Osteocyte (in vitro differentiated cells): ENCODE measurements at regions not wholly inside any gene's neighbourhood (a gene's known extent, or its start where the extent isn't known, plus 50 kb on each side); places are given as distances from the start of the nearest gene placed in this dataset.

ENCODE experiments used
- DNase-seq: peaks from one replicate; pipeline ENCODE4 v3.0.0; 2021; ENCODE audit warnings: mixed read lengths; ENCODE audit not compliant: unreplicated experiment; ENCODE audit errors: extremely low spot score
- H3K27ac Mint-ChIP-seq: one replicate; pipeline ENCODE4 v1.8.0; 2021; ENCODE audit warnings: mild to moderate bottlenecking, mixed read lengths; ENCODE audit not compliant: unreplicated experiment
- H3K27me3 Mint-ChIP-seq: one replicate; pipeline ENCODE4 v1.8.0; 2021; ENCODE audit warnings: mixed read lengths; ENCODE audit not compliant: unreplicated experiment
- H3K36me3 Mint-ChIP-seq: one replicate; pipeline ENCODE4 v1.8.0; 2021; ENCODE audit warnings: mixed read lengths; ENCODE audit not compliant: unreplicated experiment
- H3K4me1 Mint-ChIP-seq: one replicate; pipeline ENCODE4 v1.8.0; 2021; ENCODE audit warnings: mixed read lengths; ENCODE audit not compliant: unreplicated experiment
- H3K4me3 Mint-ChIP-seq: one replicate; pipeline ENCODE4 v1.8.0; 2021; ENCODE audit warnings: mild to moderate bottlenecking, moderate library complexity, mixed read lengths; ENCODE audit not compliant: unreplicated experiment
- H3K9me3 Mint-ChIP-seq: one replicate; pipeline ENCODE4 v1.8.0; 2021; ENCODE audit warnings: mixed read lengths; ENCODE audit not compliant: unreplicated experiment
- CTCF ChIP-seq: fragments of 200-600 bp; sonication (generic); IDR thresholded peaks from 2 replicates; pipeline ENCODE4 v1.5.0; 2021; ENCODE audit warnings: antibody characterized with exemption, mild to moderate bottlenecking, moderate library complexity

- H3K4me3 Mint-ChIP-seq = no peak overlapping the region
- no peak for TF ChIP-seq CTCF
- no peaks in the 10 kb centered on the region for H3K4me1 Mint-ChIP-seq
- H3K9me3 Mint-ChIP-seq = no peaks in the 10 kb centered on the region
- H3K27ac Mint-ChIP-seq = no peak overlapping the region
- H3K27me3 Mint-ChIP-seq = peaks cover 32% of the 10 kb centered on the region
- no peaks in the 10 kb centered on the region for H3K36me3 Mint-ChIP-seq
- DNase-seq = no peak
Observed at GRCh38 chr17:62125307-62125706, 60.2 kb upstream of the MED13 start.

GRCh38 chr17:62121025-62121730 lies 56.1 kb upstream of the MED13 start:
- H3K4me1 Mint-ChIP-seq = no peaks in the 10 kb centered on the region
- peaks cover 33% of the 10 kb centered on the region for H3K27me3 Mint-ChIP-seq
- DNase-seq = no peak
- H3K4me3 Mint-ChIP-seq = no peak overlapping the region
- H3K36me3 Mint-ChIP-seq = no peaks in the 10 kb centered on the region
- H3K27ac Mint-ChIP-seq = no peak overlapping the region
- H3K9me3 Mint-ChIP-seq = no peaks in the 10 kb centered on the region
- TF ChIP-seq CTCF = no peak

DNA sequence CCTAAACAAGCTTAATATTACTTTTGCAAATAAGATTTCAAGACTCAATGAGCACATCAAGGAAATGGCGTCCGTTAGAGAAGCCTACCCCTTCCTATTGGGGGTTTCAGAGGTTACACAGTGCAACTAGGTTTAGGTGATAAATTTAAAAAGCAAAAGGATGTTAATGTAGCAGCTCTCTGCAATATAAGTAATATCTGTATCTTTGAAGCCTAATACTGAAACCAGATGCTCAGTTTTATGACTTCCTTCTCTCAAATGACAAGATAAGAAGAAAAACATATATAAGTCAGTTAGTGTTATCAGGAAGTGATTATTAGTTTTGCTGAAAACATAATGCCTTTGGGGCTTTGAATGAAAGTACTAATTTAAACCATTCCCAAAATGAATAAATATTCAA lies 54.3 kb upstream of the MED13 start:
- no peaks in the 10 kb centered on the region for H3K9me3 Mint-ChIP-seq
- no peak overlapping the region for H3K4me3 Mint-ChIP-seq
- H3K27me3 Mint-ChIP-seq = peaks cover 22% of the 10 kb centered on the region
- no peak for DNase-seq
- TF ChIP-seq CTCF = no peak
- H3K4me1 Mint-ChIP-seq = no peaks in the 10 kb centered on the region
- no peaks in the 10 kb centered on the region for H3K36me3 Mint-ChIP-seq
- no peak overlapping the region for H3K27ac Mint-ChIP-seq
